OCI-LY3 (cell line): ENCODE measurements at regions not wholly inside any gene's neighbourhood (a gene's known extent, or its start where the extent isn't known, plus 50 kb on each side); places are given as distances from the start of the nearest gene placed in this dataset.

Experiments used
- EZH2phosphoT487 ChIP-seq: fragments of 200-600 bp; shearing (Covaris generic); IDR thresholded peaks from 2 replicates; pipeline ENCODE4 v1.6.1; 2018; ENCODE audit warnings: antibody characterized with exemption, mixed run types, low read depth
- TF ChIP-seq, protein P1 (sequence below): fragments of 200-600, 300-600 bp; sonication (generic); IDR thresholded peaks from 2 replicates; pipeline ENCODE4 v1.5.1; 2014; ENCODE audit warnings: antibody characterized with exemption, low read length, low read depth

DNA sequence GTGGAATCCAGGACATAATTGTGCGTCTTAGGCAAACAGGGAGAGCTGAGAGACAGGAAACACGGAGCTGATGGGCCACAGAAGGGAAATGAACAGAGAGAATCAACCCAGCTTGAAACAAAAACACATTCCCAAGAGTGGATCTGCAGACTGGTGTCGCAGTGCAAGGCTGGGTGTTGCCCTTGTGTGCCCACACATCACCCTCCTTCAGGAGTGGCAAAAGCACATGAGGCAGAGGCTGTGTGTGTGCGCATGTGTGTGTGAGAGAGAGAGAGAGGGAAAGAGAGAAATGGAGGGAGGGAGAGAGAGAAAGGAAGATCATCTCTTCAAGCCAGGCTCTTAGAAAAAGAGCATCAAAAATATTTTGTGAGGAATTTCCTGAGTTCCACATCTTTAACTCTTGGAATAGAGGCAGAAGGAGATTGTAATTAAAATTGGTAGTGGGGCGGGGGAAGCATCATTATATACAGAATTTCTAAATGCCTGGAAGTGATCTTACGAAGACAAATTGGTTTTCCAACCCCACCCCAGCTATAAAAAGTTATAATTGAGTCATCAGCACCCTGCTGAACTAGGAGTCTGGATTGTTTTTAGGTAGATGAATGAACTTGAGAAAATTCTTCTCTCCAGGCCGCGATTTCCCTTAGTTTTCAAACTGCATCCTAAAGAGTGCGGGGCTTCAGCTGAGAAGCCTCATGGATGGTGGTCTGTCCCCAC is 480.7 kb downstream of the NPHP4 start:
- TF ChIP-seq EZH2phosphoT487: no peak
- TF ChIP-seq, protein P1, sequence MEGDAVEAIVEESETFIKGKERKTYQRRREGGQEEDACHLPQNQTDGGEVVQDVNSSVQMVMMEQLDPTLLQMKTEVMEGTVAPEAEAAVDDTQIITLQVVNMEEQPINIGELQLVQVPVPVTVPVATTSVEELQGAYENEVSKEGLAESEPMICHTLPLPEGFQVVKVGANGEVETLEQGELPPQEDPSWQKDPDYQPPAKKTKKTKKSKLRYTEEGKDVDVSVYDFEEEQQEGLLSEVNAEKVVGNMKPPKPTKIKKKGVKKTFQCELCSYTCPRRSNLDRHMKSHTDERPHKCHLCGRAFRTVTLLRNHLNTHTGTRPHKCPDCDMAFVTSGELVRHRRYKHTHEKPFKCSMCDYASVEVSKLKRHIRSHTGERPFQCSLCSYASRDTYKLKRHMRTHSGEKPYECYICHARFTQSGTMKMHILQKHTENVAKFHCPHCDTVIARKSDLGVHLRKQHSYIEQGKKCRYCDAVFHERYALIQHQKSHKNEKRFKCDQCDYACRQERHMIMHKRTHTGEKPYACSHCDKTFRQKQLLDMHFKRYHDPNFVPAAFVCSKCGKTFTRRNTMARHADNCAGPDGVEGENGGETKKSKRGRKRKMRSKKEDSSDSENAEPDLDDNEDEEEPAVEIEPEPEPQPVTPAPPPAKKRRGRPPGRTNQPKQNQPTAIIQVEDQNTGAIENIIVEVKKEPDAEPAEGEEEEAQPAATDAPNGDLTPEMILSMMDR: no peak
